Neural progenitor cell (in vitro differentiated cells): ENCODE measurements at regions not wholly inside any gene's neighbourhood (a gene's known extent, or its start where the extent isn't known, plus 50 kb on each side); places are given as distances from the start of the nearest gene placed in this dataset.
A peak's percentile ranks its signal among the peaks of the same experiment; 100 is the strongest.

Source experiments
- DNase-seq: peaks from one replicate; pipeline ENCODE4 v3.0.0-alpha.2; 2016; ENCODE audit warnings: low spot score
- H2AFZ ChIP-seq: fragments of 200-600 bp; sonication (generic); replicated peaks from 2 replicates; pipeline ENCODE4 v1.6.1; 2016; ENCODE audit warnings: antibody characterized with exemption
- H3F3A ChIP-seq: fragments of 200-600 bp; sonication (generic); 2 replicates; pipeline ENCODE4 v1.6.1; 2016; ENCODE audit warnings: antibody characterized with exemption, low read depth
- H3K27ac ChIP-seq: fragments of 200-600 bp; sonication (generic); 2 replicates; pipeline ENCODE4 v1.5.1; 2016; ENCODE audit warnings: mild to moderate bottlenecking
- H3K27me3 ChIP-seq: fragments of 200-600 bp; sonication (generic); 2 replicates; pipeline ENCODE4 v1.6.1; 2016; ENCODE audit warnings: mild to moderate bottlenecking, moderate library complexity
- H3K36me3 ChIP-seq: fragments of 200-600 bp; sonication (generic); 2 replicates; pipeline ENCODE4 v1.5.1; 2016
- H3K4me1 ChIP-seq: fragments of 200-600 bp; sonication (generic); 2 replicates; pipeline ENCODE4 v1.6.1; 2016; ENCODE audit warnings: mixed run types
- H3K4me2 ChIP-seq: fragments of 200-600 bp; sonication (generic); 2 replicates; pipeline ENCODE4 v1.6.1; 2016
- H3K4me3 ChIP-seq: fragments of 200-600 bp; sonication (generic); 2 replicates; pipeline ENCODE4 v1.5.1; 2016
- H3K79me2 ChIP-seq: fragments of 200-600 bp; sonication (generic); 2 replicates; pipeline ENCODE4 v1.6.1; 2016; ENCODE audit warnings: low read depth
- H3K9ac ChIP-seq: fragments of 200-600 bp; sonication (generic); 2 replicates; pipeline ENCODE4 v1.6.1; 2016
- H3K9me3 ChIP-seq: fragments of 200-600 bp; sonication (generic); 2 replicates; pipeline ENCODE4 v1.5.1; 2016; ENCODE audit warnings: low read depth
- H4K20me1 ChIP-seq: fragments of 200-600 bp; sonication (generic); 2 replicates; pipeline ENCODE4 v1.6.1; 2016; ENCODE audit warnings: low read depth
- H3K27ac Mint-ChIP-seq: 3 replicates; pipeline ENCODE4 v1.8.0; 2021; ENCODE audit warnings: mixed read lengths
- H3K27me3 Mint-ChIP-seq: 2 replicates; pipeline ENCODE4 v1.8.0; 2022; ENCODE audit warnings: low read depth, mild to moderate bottlenecking, inconsistent platforms, moderate library complexity, mixed read lengths; ENCODE audit not compliant: insufficient read depth
- H3K36me3 Mint-ChIP-seq: 3 replicates; pipeline ENCODE4 v1.8.0; 2021; ENCODE audit warnings: mixed read lengths
- H3K4me1 Mint-ChIP-seq: 3 replicates; pipeline ENCODE4 v1.8.0; 2021; ENCODE audit warnings: mixed read lengths
- H3K4me3 Mint-ChIP-seq: 3 replicates; pipeline ENCODE4 v1.8.0; 2021; ENCODE audit warnings: mild to moderate bottlenecking, moderate library complexity, mixed read lengths
- H3K9me3 Mint-ChIP-seq: 3 replicates; pipeline ENCODE4 v1.8.0; 2020; ENCODE audit warnings: mixed read lengths
- EZH2 ChIP-seq: fragments of 200-600 bp; sonication (generic); IDR thresholded peaks from 2 replicates; pipeline ENCODE4 v1.6.1; 2017; ENCODE audit warnings: antibody characterized with exemption, mild to moderate bottlenecking, moderate library complexity
- EZH2phosphoT487 ChIP-seq: fragments of 200-600 bp; sonication (generic); IDR thresholded peaks from 2 replicates; pipeline ENCODE4 v1.6.1; 2017; ENCODE audit warnings: antibody characterized with exemption
- TF ChIP-seq, protein P1 (sequence below): fragments of 200-600 bp; sonication (generic); IDR thresholded peaks from 2 replicates; pipeline ENCODE4 v1.5.1; 2017; ENCODE audit warnings: antibody characterized with exemption, mild to moderate bottlenecking

DNA sequence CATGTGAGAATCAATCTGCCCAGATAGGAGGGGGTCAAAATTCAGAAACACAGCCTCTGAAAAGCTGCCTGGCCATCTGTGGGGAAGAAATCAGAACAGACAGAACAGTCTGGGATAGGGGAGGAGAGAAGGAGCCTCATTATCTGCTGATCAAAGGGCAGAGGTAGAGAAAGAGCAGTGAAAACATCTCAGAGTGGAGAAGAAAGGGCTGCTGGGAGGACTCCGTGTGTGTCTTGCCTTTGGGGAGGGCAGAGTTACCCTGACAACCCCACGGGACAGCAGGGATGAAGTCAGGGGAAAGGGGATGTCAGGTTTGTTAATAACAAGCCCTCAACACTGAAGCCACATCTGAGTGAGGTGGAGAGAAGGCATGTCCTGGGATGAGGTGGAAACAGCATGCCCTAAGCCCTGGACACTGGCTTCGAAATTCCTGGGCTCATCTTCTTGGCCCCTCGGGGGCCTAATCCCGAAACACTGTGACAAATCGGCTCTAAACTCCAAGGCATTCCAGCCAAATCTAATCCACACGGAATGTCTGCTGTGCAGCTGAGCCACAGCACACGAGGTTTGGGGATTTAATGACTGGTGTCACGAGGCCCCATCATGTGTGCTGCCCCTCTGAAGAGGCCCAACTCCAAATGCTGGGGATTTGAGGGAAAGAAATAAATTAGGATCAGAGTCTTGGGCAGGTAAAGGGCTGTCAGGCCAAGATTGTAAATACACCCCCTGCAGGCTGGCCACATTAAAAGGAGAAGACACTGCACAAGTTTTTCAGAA is 82.8 kb upstream of the FGFR2 start:
- Mint-ChIP-seq H3K27ac (peak overlapping the region; percentile 99), H3K4me3 (peak overlapping the region; percentile 78), H3K27me3 (peaks cover 31% of the 10 kb centered on the region), H3K4me1 (peaks cover 67% of the 10 kb centered on the region), H3K36me3 (peaks cover 8% of the 10 kb centered on the region), H3K9me3 (peaks cover 25% of the 10 kb centered on the region)
- Histone ChIP-seq H3K27ac (peak overlapping the region; percentile 87), H3K4me3 (no peak overlapping the region), H3K79me2 (no peaks in the 10 kb centered on the region), H3K4me2 (peak overlapping the region; percentile 51), H3F3A (peaks cover 60% of the 10 kb centered on the region), H3K36me3 (no peaks in the 10 kb centered on the region), H2AFZ (no peak overlapping the region), H3K27me3 (peaks cover under 1% of the 10 kb centered on the region), H3K9ac (no peak overlapping the region), H4K20me1 (no peaks in the 10 kb centered on the region), H3K4me1 (peaks cover 51% of the 10 kb centered on the region), H3K9me3 (peaks cover 10% of the 10 kb centered on the region)
- no peak for TF ChIP-seq EZH2phosphoT487
- TF ChIP-seq, protein P1, sequence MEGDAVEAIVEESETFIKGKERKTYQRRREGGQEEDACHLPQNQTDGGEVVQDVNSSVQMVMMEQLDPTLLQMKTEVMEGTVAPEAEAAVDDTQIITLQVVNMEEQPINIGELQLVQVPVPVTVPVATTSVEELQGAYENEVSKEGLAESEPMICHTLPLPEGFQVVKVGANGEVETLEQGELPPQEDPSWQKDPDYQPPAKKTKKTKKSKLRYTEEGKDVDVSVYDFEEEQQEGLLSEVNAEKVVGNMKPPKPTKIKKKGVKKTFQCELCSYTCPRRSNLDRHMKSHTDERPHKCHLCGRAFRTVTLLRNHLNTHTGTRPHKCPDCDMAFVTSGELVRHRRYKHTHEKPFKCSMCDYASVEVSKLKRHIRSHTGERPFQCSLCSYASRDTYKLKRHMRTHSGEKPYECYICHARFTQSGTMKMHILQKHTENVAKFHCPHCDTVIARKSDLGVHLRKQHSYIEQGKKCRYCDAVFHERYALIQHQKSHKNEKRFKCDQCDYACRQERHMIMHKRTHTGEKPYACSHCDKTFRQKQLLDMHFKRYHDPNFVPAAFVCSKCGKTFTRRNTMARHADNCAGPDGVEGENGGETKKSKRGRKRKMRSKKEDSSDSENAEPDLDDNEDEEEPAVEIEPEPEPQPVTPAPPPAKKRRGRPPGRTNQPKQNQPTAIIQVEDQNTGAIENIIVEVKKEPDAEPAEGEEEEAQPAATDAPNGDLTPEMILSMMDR, result no peak
- TF ChIP-seq EZH2, result no peak
- peak; percentile 90 for DNase-seq

DNA sequence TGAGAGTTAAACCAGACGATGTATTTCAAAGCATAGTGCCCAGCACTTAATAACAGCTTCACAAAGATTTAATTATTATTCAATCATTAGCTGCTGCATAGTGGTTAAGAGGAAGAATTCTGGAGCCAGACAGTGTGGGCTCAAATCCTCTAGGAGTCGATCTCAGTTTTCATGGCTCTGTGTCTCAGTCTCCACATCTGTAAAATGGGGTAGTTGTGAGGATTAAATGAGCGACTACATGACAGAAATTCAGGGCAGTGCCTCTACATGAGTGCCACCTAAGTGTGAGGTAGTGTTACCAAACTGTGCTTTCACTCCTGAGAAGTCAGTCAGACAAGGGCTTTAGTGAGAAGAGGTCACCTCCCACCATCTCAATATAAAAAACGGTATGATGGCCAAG is 81.7 kb upstream of the FGFR2 start:
- Histone ChIP-seq H3F3A (peaks cover 51% of the 10 kb centered on the region), H3K79me2 (no peaks in the 10 kb centered on the region), H3K4me1 (peaks cover 41% of the 10 kb centered on the region), H3K4me3 (no peak overlapping the region), H2AFZ (no peak overlapping the region), H3K4me2 (no peak overlapping the region), H3K27ac (no peak overlapping the region), H3K9me3 (peaks cover 10% of the 10 kb centered on the region), H4K20me1 (no peaks in the 10 kb centered on the region), H3K9ac (no peak overlapping the region), H3K36me3 (no peaks in the 10 kb centered on the region), H3K27me3 (no peaks in the 10 kb centered on the region)
- peaks cover 36% of the 10 kb centered on the region for H3K9me3 Mint-ChIP-seq
- peaks cover 25% of the 10 kb centered on the region for H3K27me3 Mint-ChIP-seq
- peak overlapping the region; percentile 91 for H3K27ac Mint-ChIP-seq
- peaks cover 10% of the 10 kb centered on the region for H3K36me3 Mint-ChIP-seq
- H3K4me3 Mint-ChIP-seq, result no peak overlapping the region
- peaks cover 55% of the 10 kb centered on the region for H3K4me1 Mint-ChIP-seq
- DNase-seq, result no peak
- TF ChIP-seq EZH2 (no peak), EZH2phosphoT487 (no peak)
- TF ChIP-seq, protein P1, result no peak

DNA sequence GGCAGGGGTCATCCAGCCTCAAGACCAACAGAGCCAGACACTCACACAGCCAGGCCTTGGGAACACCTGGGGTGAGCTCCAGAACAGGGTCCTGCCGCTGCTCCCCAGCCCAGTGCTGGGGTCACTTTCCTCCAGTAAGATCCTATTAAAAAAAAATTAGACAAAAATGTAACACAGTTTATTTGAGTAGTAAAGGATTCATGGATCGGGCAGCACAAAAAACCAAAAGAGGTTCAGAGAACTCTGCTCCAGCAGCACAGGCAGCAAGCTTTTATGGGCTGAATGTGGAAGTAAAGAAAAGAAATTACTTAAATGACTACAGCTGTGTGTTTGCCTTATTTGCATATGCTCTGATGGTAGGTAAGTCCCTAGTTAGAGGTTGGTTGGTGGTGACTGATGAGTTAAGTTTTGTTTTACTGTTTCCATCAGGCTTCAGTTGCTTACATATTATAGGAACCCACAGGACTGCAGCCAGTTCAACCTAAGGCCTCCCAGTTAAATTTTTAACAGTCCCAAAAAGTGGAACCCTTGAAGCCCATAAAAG is 80.5 kb upstream of the FGFR2 start:
- Histone ChIP-seq H3K27me3 (no peaks in the 10 kb centered on the region), H3K4me1 (peaks cover 32% of the 10 kb centered on the region), H2AFZ (no peak overlapping the region), H3K4me2 (no peak overlapping the region), H3K79me2 (no peaks in the 10 kb centered on the region), H3K9me3 (peaks cover 10% of the 10 kb centered on the region), H4K20me1 (no peaks in the 10 kb centered on the region), H3K9ac (no peak overlapping the region), H3K27ac (no peak overlapping the region), H3K36me3 (no peaks in the 10 kb centered on the region), H3F3A (peaks cover 39% of the 10 kb centered on the region), H3K4me3 (no peak overlapping the region)
- no peak for DNase-seq
- H3K4me1 Mint-ChIP-seq, result peaks cover 44% of the 10 kb centered on the region
- H3K27me3 Mint-ChIP-seq, result peaks cover 26% of the 10 kb centered on the region
- peak overlapping the region; percentile 81 for H3K27ac Mint-ChIP-seq
- peaks cover 37% of the 10 kb centered on the region for H3K9me3 Mint-ChIP-seq
- H3K4me3 Mint-ChIP-seq, result peak overlapping the region; percentile 17
- peaks cover 10% of the 10 kb centered on the region for H3K36me3 Mint-ChIP-seq
- TF ChIP-seq EZH2, result no peak
- TF ChIP-seq EZH2phosphoT487, result no peak
- TF ChIP-seq, protein P1, result no peak
